GM23338 (cell line): ENCODE measurements at regions not wholly inside any gene's neighbourhood (a gene's known extent, or its start where the extent isn't known, plus 50 kb on each side); places are given as distances from the start of the nearest gene placed in this dataset.

Experiments
- ATAC-seq: fragments of 200-7000 bp; cut with Tn5 transposase; 3 replicates; pipeline ENCODE4 v1.9.1; 2020
- DNase-seq: peaks from one replicate; pipeline ENCODE4 v3.0.0-alpha.2; 2015; ENCODE audit warnings: low spot score
- H2AFZ ChIP-seq: fragments of 200-600 bp; sonication (generic); 2 replicates; pipeline ENCODE4 v1.8.0; 2016; ENCODE audit warnings: antibody characterized with exemption, mild to moderate bottlenecking, moderate library complexity
- H3F3A ChIP-seq: fragments of 200-600 bp; sonication (generic); replicated peaks from 2 replicates; pipeline ENCODE4 v1.8.0; 2017; ENCODE audit warnings: antibody characterized with exemption, mixed run types, low read depth
- H3K27ac ChIP-seq: fragments of 200-600 bp; sonication (generic); 2 replicates; pipeline ENCODE4 v1.6.1; 2016; ENCODE audit warnings: low read depth
- H3K27me3 ChIP-seq: fragments of 200-600 bp; sonication (generic); 2 replicates; pipeline ENCODE4 v1.8.0; 2016; ENCODE audit warnings: mild to moderate bottlenecking, mixed run types, moderate library complexity; ENCODE audit not compliant: insufficient read depth
- H3K36me3 ChIP-seq: fragments of 200-600 bp; sonication (generic); 2 replicates; pipeline ENCODE4 v1.8.0; 2016; ENCODE audit warnings: mild to moderate bottlenecking; ENCODE audit not compliant: insufficient read depth
- H3K4me1 ChIP-seq: fragments of 200-600 bp; sonication (generic); 2 replicates; pipeline ENCODE4 v1.8.0; 2016; ENCODE audit warnings: mild to moderate bottlenecking, moderate library complexity; ENCODE audit not compliant: insufficient read depth
- H3K4me2 ChIP-seq: fragments of 200-600 bp; sonication (generic); 2 replicates; pipeline ENCODE4 v1.7.1; 2017; ENCODE audit warnings: mixed run types
- H3K4me3 ChIP-seq: fragments of 200-600 bp; sonication (generic); 2 replicates; pipeline ENCODE4 v1.6.1; 2016; ENCODE audit warnings: mixed run types
- H3K79me2 ChIP-seq: fragments of 200-600 bp; sonication (generic); replicated peaks from 2 replicates; pipeline ENCODE4 v1.8.0; 2017; ENCODE audit warnings: mild to moderate bottlenecking; ENCODE audit not compliant: insufficient read depth
- H3K9me2 ChIP-seq: fragments of 200-600 bp; sonication (generic); 2 replicates; pipeline ENCODE4 v1.8.0; 2017; ENCODE audit not compliant: insufficient read depth
- H4K20me1 ChIP-seq: fragments of 200-600 bp; sonication (generic); replicated peaks from 2 replicates; pipeline ENCODE4 v1.8.0; 2017; ENCODE audit warnings: mild to moderate bottlenecking; ENCODE audit not compliant: insufficient read depth
- H3K27ac Mint-ChIP-seq: 2 replicates; pipeline ENCODE4 v1.8.0; 2020; ENCODE audit warnings: inconsistent platforms, mild to moderate bottlenecking, moderate library complexity, mixed read lengths
- H3K27me3 Mint-ChIP-seq: 3 replicates; pipeline ENCODE4 v1.8.0; 2022; ENCODE audit warnings: low read depth, mild to moderate bottlenecking, moderate library complexity, mixed read lengths, inconsistent platforms; ENCODE audit not compliant: insufficient read depth, poor library complexity
- H3K36me3 Mint-ChIP-seq: 3 replicates; pipeline ENCODE4 v1.8.0; 2021; ENCODE audit warnings: low read depth, mild to moderate bottlenecking, inconsistent platforms, moderate library complexity, mixed read lengths
- H3K4me1 Mint-ChIP-seq: 3 replicates; pipeline ENCODE4 v1.8.0; 2020; ENCODE audit warnings: mild to moderate bottlenecking, inconsistent platforms, mixed read lengths
- H3K4me3 Mint-ChIP-seq: 3 replicates; pipeline ENCODE4 v1.8.0; 2021; ENCODE audit warnings: moderate library complexity, mild to moderate bottlenecking, inconsistent platforms, mixed read lengths
- H3K9me3 Mint-ChIP-seq: 3 replicates; pipeline ENCODE4 v1.8.0; 2020; ENCODE audit warnings: moderate library complexity, mild to moderate bottlenecking, inconsistent platforms, mixed read lengths
- CREB1 ChIP-seq: fragments of 250-450 bp; sonication (Bioruptor Pico); IDR thresholded peaks from 2 replicates; pipeline ENCODE4 v1.5.0; 2020; ENCODE audit warnings: low read depth, mild to moderate bottlenecking, moderate library complexity
- CTCF ChIP-seq, 2 experiments: fragments of 200-600 bp in 1 of 2; sonication (generic) in 1 of 2; conservative IDR thresholded peaks; 2 replicates each; pipeline versions ENCODE4 v1.5.1 to v1.6.1; 2016 to 2017; ENCODE audit warnings: antibody characterized with exemption in 2 of 2, low read depth in 2 of 2, mild to moderate bottlenecking in 2 of 2, moderate library complexity in 1 of 2
- EZH2 ChIP-seq: fragments of 200-600 bp; sonication (generic); IDR thresholded peaks from one replicate; pipeline ENCODE4 v1.8.0; 2017; ENCODE audit warnings: antibody characterized with exemption, mild to moderate bottlenecking, low read depth; ENCODE audit not compliant: unreplicated experiment
- EZH2phosphoT487 ChIP-seq: fragments of 200-600 bp; sonication (generic); IDR thresholded peaks from one replicate; pipeline ENCODE4 v1.8.1; 2018; ENCODE audit warnings: antibody characterized with exemption; ENCODE audit not compliant: unreplicated experiment
- NANOG ChIP-seq: IDR thresholded peaks from 2 replicates; pipeline ENCODE4 v1.6.1; 2016; ENCODE audit warnings: antibody characterized with exemption, borderline replicate concordance
- REST ChIP-seq: IDR thresholded peaks from one replicate; pipeline ENCODE4 v1.6.1; 2018; ENCODE audit warnings: antibody characterized with exemption; ENCODE audit not compliant: unreplicated experiment
- STAT1 ChIP-seq: IDR thresholded peaks from one replicate; pipeline ENCODE4 v1.6.1; 2016; ENCODE audit warnings: antibody characterized with exemption; ENCODE audit not compliant: unreplicated experiment
- ZNF331 ChIP-seq: fragments of 250-450 bp; sonication (Bioruptor Pico); IDR thresholded peaks from 2 replicates; pipeline ENCODE4 v1.5.0; 2020; ENCODE audit warnings: low read depth, mild to moderate bottlenecking, moderate library complexity
- ZNF462 ChIP-seq: fragments of 250-450 bp; sonication (Bioruptor Pico); IDR thresholded peaks from 2 replicates; pipeline ENCODE4 v1.5.0; 2020; ENCODE audit warnings: mild to moderate bottlenecking, moderate library complexity

- Histone ChIP-seq H3K4me3 (no peak overlapping the region), H3K36me3 (no peaks in the 10 kb centered on the region), H3K9me2 (no peaks in the 10 kb centered on the region), H2AFZ (no peak overlapping the region), H3K4me2 (no peak overlapping the region), H3K4me1 (no peaks in the 10 kb centered on the region), H3K27me3 (no peaks in the 10 kb centered on the region), H4K20me1 (no peaks in the 10 kb centered on the region), H3K27ac (no peak overlapping the region), H3K79me2 (no peaks in the 10 kb centered on the region), H3F3A (peaks cover 6% of the 10 kb centered on the region; the same call in 1 of the 2 replicates)
- no peak for DNase-seq
- H3K4me3 Mint-ChIP-seq: no peak overlapping the region
- no peak for TF ChIP-seq ZNF462
- TF ChIP-seq EZH2phosphoT487: no peak
- TF ChIP-seq EZH2: no peak
- TF ChIP-seq STAT1: no peak
- TF ChIP-seq CTCF (conservative IDR thresholded peaks at IDR 0.05; ENCODE audit: low read depth in 2 of 2): no peak
- no peak for TF ChIP-seq CREB1
- no peak for TF ChIP-seq NANOG
- no peak for TF ChIP-seq REST
- TF ChIP-seq ZNF331 (CRISPR knock-in tag): no peak
- H3K27ac Mint-ChIP-seq: no peak overlapping the region; the same call in 1 of the 2 replicates
- no peaks in the 10 kb centered on the region for H3K9me3 Mint-ChIP-seq
- no peak for ATAC-seq
- H3K36me3 Mint-ChIP-seq: no peaks in the 10 kb centered on the region; the same call in 2 of the 3 replicates
- peaks cover 13% of the 10 kb centered on the region for H3K4me1 Mint-ChIP-seq
- H3K27me3 Mint-ChIP-seq: peaks cover 8% of the 10 kb centered on the region
These were observed 230.4 kb upstream of the GSE1 start for GRCh38 chr16:85382717-85383118.
